ENCODE measurements at regions not wholly inside any gene's neighbourhood (a gene's known extent, or its start where the extent isn't known, plus 50 kb on each side); places are given as distances from the start of the nearest gene placed in this dataset.

DNA sequence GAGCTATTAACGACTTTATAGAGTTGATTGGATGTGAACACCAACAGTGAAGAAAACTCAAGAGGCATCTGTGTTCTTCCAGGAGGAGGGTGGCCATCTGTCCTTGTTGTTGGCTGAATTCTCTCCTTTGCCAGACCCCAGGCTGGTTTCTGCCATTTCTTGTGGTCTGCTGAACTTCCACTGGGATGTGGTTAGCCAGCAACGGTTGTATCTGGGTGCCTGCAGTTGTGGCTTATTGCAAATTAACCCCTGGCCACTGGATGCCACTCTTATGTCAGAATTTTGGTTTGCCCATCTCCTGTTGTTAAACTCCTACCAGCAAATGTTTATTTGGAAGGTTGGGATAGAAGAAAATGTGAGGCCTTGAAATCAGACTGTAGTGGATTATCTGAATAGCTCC, 163.6 kb upstream of the TBC1D5 start:
- Histone ChIP-seq H3K36me3 (ENCODE audit: insufficient read depth in 1 of 2, low read depth in 1 of 2) (no peaks in the 10 kb centered on the region), H3K9me3 (no peaks in the 10 kb centered on the region), H3K4me3 (no peak overlapping the region), H3K27me3 (ENCODE audit: insufficient read depth in 3 of 3, low read length in 2 of 3) (no peaks in the 10 kb centered on the region), H3K4me1 (no peaks in the 10 kb centered on the region), H3K27ac (no peak overlapping the region)
- TF ChIP-seq, protein P1, sequence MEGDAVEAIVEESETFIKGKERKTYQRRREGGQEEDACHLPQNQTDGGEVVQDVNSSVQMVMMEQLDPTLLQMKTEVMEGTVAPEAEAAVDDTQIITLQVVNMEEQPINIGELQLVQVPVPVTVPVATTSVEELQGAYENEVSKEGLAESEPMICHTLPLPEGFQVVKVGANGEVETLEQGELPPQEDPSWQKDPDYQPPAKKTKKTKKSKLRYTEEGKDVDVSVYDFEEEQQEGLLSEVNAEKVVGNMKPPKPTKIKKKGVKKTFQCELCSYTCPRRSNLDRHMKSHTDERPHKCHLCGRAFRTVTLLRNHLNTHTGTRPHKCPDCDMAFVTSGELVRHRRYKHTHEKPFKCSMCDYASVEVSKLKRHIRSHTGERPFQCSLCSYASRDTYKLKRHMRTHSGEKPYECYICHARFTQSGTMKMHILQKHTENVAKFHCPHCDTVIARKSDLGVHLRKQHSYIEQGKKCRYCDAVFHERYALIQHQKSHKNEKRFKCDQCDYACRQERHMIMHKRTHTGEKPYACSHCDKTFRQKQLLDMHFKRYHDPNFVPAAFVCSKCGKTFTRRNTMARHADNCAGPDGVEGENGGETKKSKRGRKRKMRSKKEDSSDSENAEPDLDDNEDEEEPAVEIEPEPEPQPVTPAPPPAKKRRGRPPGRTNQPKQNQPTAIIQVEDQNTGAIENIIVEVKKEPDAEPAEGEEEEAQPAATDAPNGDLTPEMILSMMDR (IDR thresholded peaks at IDR 0.05) = no peak
- ATAC-seq (no peak), DNase-seq (no peak)
- intact Hi-C loops (cut with DNase I) = no loop called here
- WGBS, 3 donors = 63 to 73% (median 72%) methylated on average over 2 of the region's 2 CpGs

DNA sequence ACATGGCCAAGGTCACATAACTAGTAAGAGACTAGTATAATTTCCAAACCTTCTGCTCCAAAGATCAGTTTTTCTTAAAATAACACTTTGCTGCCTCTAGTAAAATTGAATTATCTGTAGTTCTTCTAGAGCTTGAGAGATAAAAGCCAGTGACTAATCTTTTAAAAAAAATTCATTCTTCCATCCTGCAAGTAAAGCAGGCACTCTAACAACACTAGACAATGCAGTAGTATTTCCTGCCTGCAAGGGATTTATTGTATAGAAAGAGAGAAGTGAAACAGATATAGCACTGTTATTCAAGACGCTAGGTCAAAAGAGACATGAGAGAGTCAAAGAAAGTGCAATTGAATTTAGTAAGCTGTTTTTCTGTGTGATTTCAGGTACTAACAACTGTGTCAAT, 159.5 kb upstream of the TBC1D5 start:
- no peak for DNase-seq
- ATAC-seq = no peak
- no peak overlapping the region for H3K4me3 ChIP-seq
- no peaks in the 10 kb centered on the region for H3K27me3 ChIP-seq (ENCODE audit: insufficient read depth in 3 of 3, low read length in 2 of 3)
- H3K27ac ChIP-seq = no peak overlapping the region
- no peaks in the 10 kb centered on the region for H3K36me3 ChIP-seq (ENCODE audit: insufficient read depth in 1 of 2, low read depth in 1 of 2)
- WGBS, 3 donors = 46 to 57% (median 50%) methylated on average over 1 of the region's 1 CpG
- H3K4me1 ChIP-seq = no peaks in the 10 kb centered on the region
- TF ChIP-seq, protein P1 (IDR thresholded peaks at IDR 0.05) = no peak
- peaks cover 4% of the 10 kb centered on the region for H3K9me3 ChIP-seq
- intact Hi-C loops (cut with DNase I) = no loop called here

DNA sequence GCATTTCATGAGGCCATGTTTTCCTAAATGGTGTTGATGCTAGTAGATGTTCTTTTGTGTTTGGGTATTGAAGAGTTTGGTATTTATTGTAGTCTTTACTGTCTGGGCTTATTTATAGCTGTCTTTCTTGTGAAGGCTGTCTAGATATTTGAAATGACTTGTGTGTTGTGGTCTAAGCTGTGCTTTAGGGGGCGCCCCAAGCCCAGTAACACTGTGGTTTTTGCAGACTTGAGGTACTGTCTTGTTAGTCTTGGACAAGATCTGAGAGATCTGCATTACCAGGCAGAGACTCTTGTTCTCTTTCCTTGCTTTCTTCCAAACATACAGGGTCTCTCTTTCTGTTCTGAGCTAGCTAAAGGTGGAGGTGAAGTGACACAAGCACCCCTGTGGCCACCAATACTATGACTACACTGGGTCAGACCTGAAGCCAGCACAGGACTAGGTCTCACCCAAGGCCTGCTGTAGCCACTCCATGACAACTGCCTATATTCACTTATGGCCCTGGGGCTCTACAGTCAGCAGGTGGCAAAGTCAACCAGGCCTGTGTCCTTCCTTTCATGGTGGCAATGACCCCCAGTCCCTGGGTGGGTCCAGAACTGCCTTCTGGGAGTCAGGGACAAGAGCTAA, 152.1 kb upstream of the TBC1D5 start:
- H3K27me3 ChIP-seq (ENCODE audit: insufficient read depth in 3 of 3, low read length in 2 of 3) = no peaks in the 10 kb centered on the region
- no peak overlapping the region for H3K4me3 ChIP-seq
- intact Hi-C loops (cut with DNase I) = no loop called here
- DNase-seq = no peak
- no peaks in the 10 kb centered on the region for H3K9me3 ChIP-seq
- TF ChIP-seq, protein P1 (IDR thresholded peaks at IDR 0.05) = no peak
- no peak for ATAC-seq
- H3K27ac ChIP-seq = no peak overlapping the region
- no peaks in the 10 kb centered on the region for H3K36me3 ChIP-seq (ENCODE audit: insufficient read depth in 1 of 2, low read depth in 1 of 2)
- H3K4me1 ChIP-seq = no peaks in the 10 kb centered on the region
- 5 to 17% (median 13%) methylated on average over 1 of the region's 1 CpG for WGBS, 3 donors

DNA sequence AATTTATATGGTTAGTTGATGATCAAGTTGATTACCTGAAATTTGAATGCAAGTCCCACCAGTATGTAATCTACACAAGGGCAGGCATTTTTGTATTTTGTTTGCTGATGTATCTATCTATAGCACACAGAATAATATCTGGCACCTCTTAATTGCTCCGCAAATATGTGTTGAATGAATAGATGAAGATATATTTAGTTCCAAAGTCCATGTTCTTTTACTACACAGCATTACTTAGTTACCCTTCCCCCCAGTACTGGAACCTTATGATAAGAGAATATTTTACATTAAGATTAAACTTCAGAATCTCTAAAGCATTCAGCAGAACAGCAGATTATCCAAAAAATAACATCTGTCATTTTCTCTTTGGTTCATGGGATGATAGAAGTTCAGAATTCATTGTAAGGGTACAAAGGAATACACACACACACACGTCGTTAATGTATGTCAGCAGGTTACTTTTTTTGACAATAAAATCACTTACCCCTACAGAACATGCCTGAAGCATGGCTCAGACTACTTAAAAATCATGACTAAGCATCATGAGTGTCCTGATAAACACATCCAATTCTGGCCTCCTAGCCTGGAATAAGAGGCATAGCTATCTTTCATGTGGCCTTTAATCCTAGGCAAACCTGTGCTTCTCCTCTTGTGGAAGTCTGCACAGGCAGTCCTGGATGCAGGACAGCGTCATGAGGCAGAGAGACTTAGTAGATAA, 148.9 kb upstream of the TBC1D5 start:
- no peak for ATAC-seq
- H3K4me1 ChIP-seq = no peaks in the 10 kb centered on the region
- 68 to 94% (median 94%) methylated on average over 4 of the region's 4 CpGs for WGBS, 3 donors

More for the DNA sequence above, 148.9 kb upstream of the TBC1D5 start:
- DNase-seq = no peak
- Histone ChIP-seq H3K4me3 (no peak overlapping the region), H3K36me3 (ENCODE audit: insufficient read depth in 1 of 2, low read depth in 1 of 2) (no peaks in the 10 kb centered on the region), H3K27ac (no peak overlapping the region), H3K27me3 (ENCODE audit: insufficient read depth in 3 of 3, low read length in 2 of 3) (no peaks in the 10 kb centered on the region), H3K9me3 (no peaks in the 10 kb centered on the region)
- TF ChIP-seq, protein P1 (IDR thresholded peaks at IDR 0.05) = no peak
- intact Hi-C loops (cut with DNase I) = no loop called here
